HCT116 (cell line): ENCODE measurements at regions not wholly inside any gene's neighbourhood (a gene's known extent, or its start where the extent isn't known, plus 50 kb on each side); places are given as distances from the start of the nearest gene placed in this dataset.

Source experiments
- ATAC-seq: fragments of 200-7000 bp; cut with Tn5 transposase; 2 replicates; pipeline ENCODE4 v1.9.1; 2020; ENCODE audit warnings: mild to moderate bottlenecking, moderate library complexity
- BruUV-seq: library from RNA; stranded (reverse); fragments of 400-500 nt; replicated peaks from 2 replicates; lab custom pipeline; 2021; lab: Mats Ljungman, UMichigan
- CTCF ChIA-PET: fragments of 300-600 bp; sonication (Branson Sonifier 250); formaldehyde crosslinking; loops from one replicate; lab custom pipeline; 2021; ENCODE audit warnings: antibody characterized with exemption; lab: Charles Lee
- POLR2A ChIA-PET: fragments of 300-600, 350-600 bp; sonication (Branson Sonifier 250); formaldehyde crosslinking; loops from one replicate; lab custom pipeline; 2021; ENCODE audit warnings: antibody characterized with exemption; lab: Charles Lee
- RAD21 ChIA-PET, 2 experiments: fragments of 300-600 bp; sonication (Branson Sonifier 250); formaldehyde crosslinking; loops; one replicate each; lab custom pipeline; 2023; ENCODE audit warnings: low total read pairs in 2 of 2; ENCODE audit not compliant: uncharacterized antibody in 2 of 2, unreplicated experiment in 2 of 2, low non-redundant PET in 1 of 2; lab: Charles Lee
- DNase-seq: peaks from one replicate; pipeline ENCODE4 v3.0.0-alpha.2; 2010; ENCODE audit warnings: low read depth, low spot score
- H2AFZ ChIP-seq: fragments of 200-600 bp; shearing (Covaris generic), sonication (generic); 2 replicates; pipeline ENCODE4 v1.6.1; 2017; ENCODE audit warnings: low read depth, mixed run types, mixed read lengths, antibody characterized with exemption, low read length; ENCODE audit not compliant: poor library complexity, severe bottlenecking
- H3K27ac ChIP-seq: 2 replicates; pipeline ENCODE4 v1.5.1; 2012; ENCODE audit warnings: low read depth, low read length
- H3K27me3 ChIP-seq: fragments of 200-600 bp; sonication (generic); 2 replicates; pipeline ENCODE4 v1.6.1; 2016; ENCODE audit warnings: mixed run types, low read length, mixed read lengths; ENCODE audit not compliant: insufficient read depth
- H3K36me3 ChIP-seq, 2 experiments: fragments of 200-500 bp in 1 of 2; fragments of 200-600 bp in 1 of 2; sonication (Bioruptor generic) in 1 of 2; sonication (generic) in 1 of 2; 2 replicates each; pipeline versions ENCODE4 v1.5.1 to v1.6.1; 2014 to 2016; ENCODE audit warnings: low read length in 2 of 2, inconsistent platforms in 1 of 2, mixed read lengths in 1 of 2, mixed run types in 1 of 2; ENCODE audit not compliant: insufficient read depth in 2 of 2, control insufficient read depth in 1 of 2
- H3K4me1 ChIP-seq, 2 experiments: fragments of 200-600 bp in 1 of 2; sonication (generic) in 1 of 2; 2 replicates each; pipeline versions ENCODE4 v1.5.1 to v1.6.1; 2012 to 2017; ENCODE audit warnings: low read length in 2 of 2, inconsistent platforms in 1 of 2, mild to moderate bottlenecking in 1 of 2, mixed read lengths in 1 of 2, mixed run types in 1 of 2, moderate library complexity in 1 of 2; ENCODE audit not compliant: insufficient read depth in 2 of 2, control insufficient read depth in 1 of 2
- H3K4me2 ChIP-seq: fragments of 200-600 bp; sonication (generic); 2 replicates; pipeline ENCODE4 v1.6.1; 2017; ENCODE audit warnings: mixed run types, low read length, mixed read lengths
- H3K4me3 ChIP-seq, 2 experiments: fragments of 200-600 bp in 1 of 2; sonication (generic) in 1 of 2; replicated peaks in 1 of 2; 2 replicates each; pipeline ENCODE4 v1.5.1; 2011 to 2016; ENCODE audit warnings: low read length in 2 of 2, control low read depth in 1 of 2, low read depth in 1 of 2, mild to moderate bottlenecking in 1 of 2, mixed read lengths in 1 of 2, mixed run types in 1 of 2
- H3K79me2 ChIP-seq: fragments of 200-600 bp; sonication (generic); 2 replicates; pipeline ENCODE4 v1.6.1; 2017; ENCODE audit warnings: mild to moderate bottlenecking, mixed run types, low read length, moderate library complexity, mixed read lengths; ENCODE audit not compliant: insufficient read depth
- H3K9ac ChIP-seq: fragments of 200-600 bp; sonication (generic); 2 replicates; pipeline ENCODE4 v1.6.1; 2016; ENCODE audit warnings: low read length, mixed read lengths
- H3K9me2 ChIP-seq: fragments of 200-600 bp; sonication (generic), shearing (Covaris generic); 2 replicates; pipeline ENCODE4 v1.6.1; 2017; ENCODE audit warnings: mixed run types, mild to moderate bottlenecking, moderate library complexity; ENCODE audit not compliant: insufficient read depth
- H3K9me3 ChIP-seq, 2 experiments: fragments of 200-500 bp in 1 of 2; fragments of 200-600 bp in 1 of 2; sonication (Bioruptor generic) in 1 of 2; sonication (generic) in 1 of 2; 2 replicates each; pipeline ENCODE4 v1.6.1; 2014 to 2017; ENCODE audit warnings: low read length in 2 of 2, mixed read lengths in 2 of 2, inconsistent platforms in 1 of 2, low read depth in 1 of 2, mild to moderate bottlenecking in 1 of 2, mixed run types in 1 of 2, moderate library complexity in 1 of 2; ENCODE audit not compliant: control insufficient read depth in 1 of 2, insufficient read depth in 1 of 2
- H4K20me1 ChIP-seq: fragments of 200-600 bp; sonication (generic), shearing (Covaris generic); 2 replicates; pipeline ENCODE4 v1.6.1; 2017; ENCODE audit warnings: mixed run types, mild to moderate bottlenecking, moderate library complexity; ENCODE audit not compliant: insufficient read depth
- ATF3 ChIP-seq: IDR thresholded peaks from 2 replicates; pipeline ENCODE4 v1.6.1; 2012
- CTCF ChIP-seq, 3 experiments: fragments of 200-600 bp in 1 of 3; sonication (generic) in 1 of 3; IDR thresholded peaks in 2 of 3; conservative IDR thresholded peaks in 1 of 3; 2 replicates each; pipeline ENCODE4 v1.5.1; 2012 to 2017; ENCODE audit warnings: low read depth in 2 of 3, low read length in 2 of 3, antibody characterized with exemption in 1 of 3, borderline replicate concordance in 1 of 3, control low read depth in 1 of 3, mild to moderate bottlenecking in 1 of 3, mixed read lengths in 1 of 3, mixed run types in 1 of 3, moderate library complexity in 1 of 3; ENCODE audit not compliant: insufficient read depth in 1 of 3
- POLR2A ChIP-seq: IDR thresholded peaks from 2 replicates; pipeline ENCODE4 v1.7.0; 2011; ENCODE audit warnings: borderline replicate concordance; ENCODE audit not compliant: insufficient read depth, insufficient read length; ENCODE audit errors: extremely low read depth
- REST ChIP-seq: IDR thresholded peaks from 2 replicates; pipeline ENCODE4 v1.6.1; 2012; ENCODE audit warnings: low read depth
- SP1 ChIP-seq: IDR thresholded peaks from 2 replicates; pipeline ENCODE4 v1.6.1; 2012; ENCODE audit warnings: low read depth
- SRF ChIP-seq: IDR thresholded peaks from 2 replicates; pipeline ENCODE4 v1.6.1; 2012; ENCODE audit warnings: low read depth
- intact Hi-C: fragments of 100-400 bp; cut with micrococcal nuclease; formaldehyde crosslinking; loops from 2 replicates; pipeline ENCODE4 v1.10.0; 2022

GRCh38 chr6:93008375-93008774 is 411.0 kb downstream of the EPHA7 start:
- DNase-seq (no peak), ATAC-seq (no peak)
- ChIA-PET RAD21 (no interaction called here), CTCF (no interaction called here), POLR2A (no interaction called here)
- no peaks in the 10 kb centered on the region for H3K4me1 ChIP-seq
- no peaks in the 10 kb centered on the region for H4K20me1 ChIP-seq
- H3K9me2 ChIP-seq: no peaks in the 10 kb centered on the region
- TF ChIP-seq REST (no peak), ATF3 (no peak), SP1 (no peak), CTCF (IDR thresholded peaks at IDR 0.05 in 2 of 3, conservative IDR thresholded peaks at IDR 0.05 in 1 of 3; ENCODE audit: borderline replicate concordance in 1 of 3, insufficient read depth in 1 of 3, low read depth in 2 of 3, low read length in 2 of 3) (no peak), SRF (no peak), POLR2A (no peak)
- no peak overlapping the region for H2AFZ ChIP-seq
- H3K9ac ChIP-seq: no peak overlapping the region
- no peak overlapping the region for H3K27ac ChIP-seq
- no peaks in the 10 kb centered on the region for H3K79me2 ChIP-seq
- intact Hi-C loops: no loop called here
- H3K36me3 ChIP-seq: no peaks in the 10 kb centered on the region
- H3K4me2 ChIP-seq: no peak overlapping the region
- H3K27me3 ChIP-seq: no peaks in the 10 kb centered on the region
- BruUV-seq: no TSS peak
- no peak overlapping the region for H3K4me3 ChIP-seq
- peaks cover 0 to 6% of the 10 kb centered on the region in 2 experiments; a peak in 2 of 4 replicates for H3K9me3 ChIP-seq
